AG10803 (cell line): ENCODE measurements at regions not wholly inside any gene's neighbourhood (a gene's known extent, or its start where the extent isn't known, plus 50 kb on each side); places are given as distances from the start of the nearest gene placed in this dataset.
A peak's percentile ranks its signal among the peaks of the same experiment; 100 is the strongest.

ENCODE experiments used
- DNase-seq: peaks from one replicate; pipeline ENCODE4 v3.0.0; 2010; ENCODE audit warnings: low read depth
- H3K4me3 ChIP-seq: 2 replicates; pipeline ENCODE4 v1.5.1; 2011; ENCODE audit warnings: mild to moderate bottlenecking, low read length, control low read depth
- CTCF ChIP-seq: conservative IDR thresholded peaks from 2 replicates; pipeline ENCODE4 v1.5.1; 2011; ENCODE audit warnings: mild to moderate bottlenecking, low read length, control low read depth, inconsistent platforms

GRCh38 chr9:79026316-79026715 is 545.4 kb upstream of the TLE4 start:
- H3K4me3 ChIP-seq: no peak overlapping the region
- no peak for TF ChIP-seq CTCF
- peak; percentile 25 for DNase-seq

- TF ChIP-seq CTCF: no peak
- DNase-seq: peak; percentile 31
- H3K4me3 ChIP-seq: no peak overlapping the region
Observed at GRCh38 chr9:79028101-79028500, 543.7 kb upstream of the TLE4 start.

GRCh38 chr9:79034583-79034982 is 537.2 kb upstream of the TLE4 start:
- no peak for DNase-seq
- TF ChIP-seq CTCF: no peak
- H3K4me3 ChIP-seq: no peak overlapping the region

GRCh38 chr9:79037338-79037737 is 534.4 kb upstream of the TLE4 start:
- no peak for TF ChIP-seq CTCF
- H3K4me3 ChIP-seq: no peak overlapping the region
- no peak for DNase-seq

- TF ChIP-seq CTCF: no peak
- H3K4me3 ChIP-seq: no peak overlapping the region
- no peak for DNase-seq
Observed at GRCh38 chr9:79040671-79041070, 531.1 kb upstream of the TLE4 start.

- no peak overlapping the region for H3K4me3 ChIP-seq
- TF ChIP-seq CTCF: no peak
- no peak for DNase-seq
Observed at GRCh38 chr9:79041266-79041665, 530.5 kb upstream of the TLE4 start.

- no peak overlapping the region for H3K4me3 ChIP-seq
- no peak for TF ChIP-seq CTCF
Observed at GRCh38 chr9:79043916-79044315, 527.8 kb upstream of the TLE4 start.

More at GRCh38 chr9:79043916-79044315, 527.8 kb upstream of the TLE4 start:
- no peak for DNase-seq
